ENCODE measurements at regions not wholly inside any gene's neighbourhood (a gene's known extent, or its start where the extent isn't known, plus 50 kb on each side); places are given as distances from the start of the nearest gene placed in this dataset.

DNA sequence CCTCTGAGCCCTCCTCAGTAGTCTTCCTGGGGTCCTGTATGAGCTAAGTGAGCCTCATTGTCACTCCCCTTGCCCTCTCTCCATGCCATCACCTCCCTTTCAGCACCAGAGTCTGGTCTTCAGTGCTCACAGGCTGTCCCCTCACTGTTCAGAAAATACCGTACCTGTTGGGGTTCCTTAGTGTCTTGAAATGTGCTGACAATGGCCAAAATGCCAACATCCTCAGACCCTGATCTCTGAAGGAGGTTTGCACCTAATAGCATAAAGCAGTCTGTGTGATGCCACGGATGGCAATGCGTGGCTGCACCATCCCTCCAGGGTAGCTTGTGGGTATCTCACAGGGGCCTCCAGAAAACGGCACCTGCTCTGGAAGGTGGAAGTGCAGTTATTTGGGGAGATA lies 301.0 kb upstream of the TLE3 start:
- Histone ChIP-seq H3K4me1 (no peaks in the 10 kb centered on the region; the same call in 1 of the 2 replicates), H3K36me3 (no peaks in the 10 kb centered on the region), H3K27ac (no peak overlapping the region), H3K4me3 (no peak overlapping the region), H3K27me3 (no peaks in the 10 kb centered on the region), H3K9me3 (replicated peaks) (no peaks in the 10 kb centered on the region)
- no peak for DNase-seq

DNA sequence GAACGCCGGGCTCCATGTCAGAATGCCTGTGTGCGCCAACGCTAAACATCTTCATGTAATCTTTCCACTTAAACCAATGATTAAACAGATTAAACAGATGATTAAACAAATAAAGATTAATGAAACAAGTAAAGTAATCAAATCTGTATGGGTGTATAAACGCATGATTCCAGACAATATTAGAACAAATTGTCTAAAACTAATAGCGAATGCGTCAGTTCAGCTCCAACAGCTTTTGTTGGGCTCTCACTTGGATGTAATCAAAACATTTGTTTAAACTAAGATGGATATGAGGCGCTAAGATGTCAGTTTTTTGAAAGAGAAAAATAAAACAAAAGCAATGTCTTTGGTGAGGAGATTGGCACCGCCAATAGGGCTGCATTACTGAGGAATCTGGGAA lies 299.1 kb upstream of the TLE3 start:
- H3K4me1 ChIP-seq = no peaks in the 10 kb centered on the region; the same call in 1 of the 2 replicates
- no peaks in the 10 kb centered on the region for H3K36me3 ChIP-seq
- H3K27me3 ChIP-seq = no peaks in the 10 kb centered on the region
- no peaks in the 10 kb centered on the region for H3K9me3 ChIP-seq (replicated peaks)
- no peak for DNase-seq
- H3K27ac ChIP-seq = no peak overlapping the region
- no peak overlapping the region for H3K4me3 ChIP-seq

DNA sequence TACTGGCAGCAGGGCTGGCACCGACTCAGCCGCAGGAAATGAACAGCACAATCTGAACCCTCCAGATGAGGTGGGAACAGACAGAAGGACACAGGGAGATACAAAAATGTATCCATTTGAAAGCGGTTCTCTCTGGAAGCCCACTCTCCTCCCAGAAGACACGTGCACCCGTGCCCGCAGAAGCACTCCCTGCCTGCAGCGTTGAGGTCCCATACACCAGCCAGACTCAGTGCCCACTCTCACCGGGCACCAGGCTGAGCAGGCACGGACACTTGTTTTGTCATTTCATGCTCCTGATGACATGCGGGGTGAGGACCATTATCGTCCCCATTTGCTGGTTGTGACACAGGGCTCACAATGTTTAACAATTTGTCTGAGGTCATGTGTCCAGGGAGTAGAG lies 297.4 kb upstream of the TLE3 start:
- Histone ChIP-seq H3K4me1 (no peaks in the 10 kb centered on the region; the same call in 1 of the 2 replicates), H3K27me3 (no peaks in the 10 kb centered on the region), H3K4me3 (no peak overlapping the region), H3K36me3 (no peaks in the 10 kb centered on the region), H3K9me3 (replicated peaks) (peaks cover 3% of the 10 kb centered on the region; the same call in 1 of the 2 replicates), H3K27ac (no peak overlapping the region)
- DNase-seq = no peak

DNA sequence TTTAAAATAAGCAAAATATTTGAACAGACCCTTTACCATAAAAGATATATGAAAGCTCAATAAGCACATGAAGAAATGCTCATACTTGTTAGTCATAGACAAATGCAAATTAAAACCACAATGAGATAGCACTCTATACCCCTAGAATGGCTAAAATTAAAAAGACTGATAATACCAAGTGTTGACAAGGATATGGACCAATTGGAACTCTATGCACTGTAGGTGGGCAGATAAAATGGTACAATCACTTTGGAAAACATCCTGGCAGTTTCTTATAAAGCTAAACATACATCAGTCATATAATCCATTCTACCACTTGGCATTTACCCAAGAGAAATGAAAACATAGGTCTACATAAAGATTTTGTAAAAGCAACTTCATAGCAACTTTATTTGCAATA lies 293.0 kb upstream of the TLE3 start:
- Histone ChIP-seq H3K27ac (no peak overlapping the region), H3K4me1 (peaks cover 18% of the 10 kb centered on the region), H3K36me3 (no peaks in the 10 kb centered on the region), H3K4me3 (no peak overlapping the region), H3K9me3 (replicated peaks) (peaks cover 3% of the 10 kb centered on the region; the same call in 1 of the 2 replicates), H3K27me3 (no peaks in the 10 kb centered on the region)
- DNase-seq = no peak

DNA sequence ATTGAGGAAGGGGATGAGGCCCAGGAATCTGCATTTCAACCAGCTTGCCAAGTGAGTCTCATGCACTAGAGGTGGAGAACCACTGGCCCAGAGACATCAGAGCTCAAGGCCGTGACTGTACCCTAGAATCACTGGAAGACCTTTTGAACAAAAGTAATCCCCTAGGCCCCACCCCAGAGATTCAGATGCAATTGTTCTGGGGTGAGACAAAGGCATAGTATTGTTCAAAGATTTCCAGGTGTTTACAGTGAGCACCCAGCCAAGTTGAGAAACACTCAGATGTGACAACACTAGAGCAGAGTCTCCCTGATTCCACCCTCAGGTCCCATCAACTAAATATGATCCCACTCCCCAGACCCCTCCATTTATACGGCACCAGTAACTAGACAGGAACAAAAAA lies 290.3 kb upstream of the TLE3 start:
- no peaks in the 10 kb centered on the region for H3K27me3 ChIP-seq
- no peak for DNase-seq
- no peaks in the 10 kb centered on the region for H3K36me3 ChIP-seq
- H3K9me3 ChIP-seq (replicated peaks) = peaks cover 3% of the 10 kb centered on the region; the same call in 1 of the 2 replicates
- H3K27ac ChIP-seq = no peak overlapping the region
- H3K4me3 ChIP-seq = no peak overlapping the region
- peaks cover 21% of the 10 kb centered on the region for H3K4me1 ChIP-seq

DNA sequence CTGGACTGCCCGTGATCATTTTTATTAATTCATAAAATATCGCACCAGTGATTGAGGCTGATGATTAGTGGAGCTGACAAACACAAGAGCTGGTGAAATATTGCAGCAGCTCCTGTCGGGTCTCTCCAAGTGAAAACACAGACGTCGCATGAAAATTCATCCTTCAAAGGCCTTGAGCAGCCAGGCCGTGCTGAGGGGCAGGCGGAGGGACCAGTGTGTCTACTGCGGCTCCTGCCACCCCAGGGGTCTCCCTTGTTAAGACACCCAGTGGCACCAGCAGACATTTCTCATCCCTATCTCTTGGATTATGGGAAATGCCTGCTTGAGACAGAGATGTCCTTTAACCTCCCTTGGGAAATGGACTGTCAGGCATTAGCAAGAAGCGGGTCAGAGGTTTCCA lies 289.4 kb upstream of the TLE3 start:
- H3K4me1 ChIP-seq = peaks cover 21% of the 10 kb centered on the region
- peak overlapping the region; percentile 54 for H3K27ac ChIP-seq
- H3K36me3 ChIP-seq = no peaks in the 10 kb centered on the region
- H3K9me3 ChIP-seq (replicated peaks) = peaks cover 4% of the 10 kb centered on the region; the same call in 1 of the 2 replicates
- no peaks in the 10 kb centered on the region for H3K27me3 ChIP-seq
- peak in 1 of 2 experiments; percentile 52 for DNase-seq
- no peak overlapping the region for H3K4me3 ChIP-seq

DNA sequence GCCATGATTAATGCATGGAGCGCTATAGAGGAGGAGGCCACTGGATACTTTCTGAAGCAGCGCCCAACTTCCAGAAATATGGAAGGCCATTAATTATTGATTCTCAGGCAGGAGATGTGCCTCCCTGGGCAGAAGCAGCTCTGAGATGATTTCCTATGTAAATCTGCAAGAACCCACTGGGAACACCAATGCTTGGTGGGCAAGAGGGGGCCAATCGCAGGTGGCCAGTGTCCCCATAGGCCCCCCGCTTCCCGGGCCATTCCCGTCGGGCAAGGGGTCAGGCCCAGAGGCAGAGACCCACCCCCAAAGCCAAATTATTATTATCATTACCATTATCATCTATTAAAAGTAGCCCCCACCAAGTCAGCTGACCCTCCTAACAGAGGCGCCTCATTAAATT lies 288.0 kb upstream of the TLE3 start:
- peaks cover 5% of the 10 kb centered on the region; the same call in 1 of the 2 replicates for H3K9me3 ChIP-seq (replicated peaks)
- H3K36me3 ChIP-seq = no peaks in the 10 kb centered on the region
- H3K4me3 ChIP-seq = no peak overlapping the region
- DNase-seq = no peak
- H3K27me3 ChIP-seq = no peaks in the 10 kb centered on the region
- peak overlapping the region; percentile 54 for H3K27ac ChIP-seq
- peaks cover 21% of the 10 kb centered on the region for H3K4me1 ChIP-seq

DNA sequence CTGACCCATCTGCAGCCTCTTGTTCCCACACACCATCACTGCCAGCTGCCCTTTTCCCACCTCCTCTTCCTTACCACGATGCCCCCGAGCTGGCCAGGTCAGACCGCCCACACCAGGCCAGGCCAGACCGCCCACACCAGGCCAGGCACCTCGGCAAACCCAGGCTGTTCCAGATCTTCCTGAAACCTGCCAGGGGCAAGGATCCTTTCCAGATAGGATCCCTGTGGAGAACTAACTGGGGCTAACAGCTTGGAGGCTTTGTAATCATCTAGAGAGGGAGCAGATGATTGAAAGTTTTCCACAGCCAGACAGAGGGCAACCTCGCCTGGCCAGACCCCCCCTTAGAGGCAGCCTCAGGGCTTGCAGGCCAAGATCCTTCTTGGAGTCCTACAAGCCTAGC lies 287.3 kb upstream of the TLE3 start:
- no peaks in the 10 kb centered on the region for H3K27me3 ChIP-seq

DNA sequence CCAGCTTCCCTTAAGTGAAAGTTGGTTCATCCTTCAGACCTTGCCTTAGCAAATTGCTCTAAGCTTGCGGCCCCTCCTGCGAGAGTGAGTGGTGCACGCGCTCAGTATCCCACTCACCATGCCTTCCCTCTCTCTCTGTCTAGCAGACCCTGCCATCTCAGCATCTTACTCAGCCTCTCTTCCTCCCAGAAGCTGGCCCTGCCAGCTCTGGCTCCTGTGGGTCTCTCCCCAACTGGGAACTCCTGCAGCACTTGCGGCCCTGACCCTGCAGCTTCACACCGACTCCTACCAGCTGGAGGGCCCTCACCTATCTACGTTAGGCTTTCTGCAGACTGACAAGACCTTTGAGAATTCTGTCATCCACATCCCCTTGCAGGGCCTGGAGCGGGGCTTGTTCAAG lies 286.1 kb upstream of the TLE3 start:
- no peak for DNase-seq
- Histone ChIP-seq H3K9me3 (replicated peaks) (0 out of 2 replicates have a peak, but pooled peaks cover 4% of the 10 kb centered on the region), H3K36me3 (no peaks in the 10 kb centered on the region), H3K4me1 (peaks cover 21% of the 10 kb centered on the region), H3K27me3 (no peaks in the 10 kb centered on the region), H3K4me3 (no peak overlapping the region), H3K27ac (no peak overlapping the region)

More for the DNA sequence above, 287.3 kb upstream of the TLE3 start:
- DNase-seq = no peak
- no peak overlapping the region for H3K4me3 ChIP-seq
- no peak overlapping the region for H3K27ac ChIP-seq
- H3K4me1 ChIP-seq = peaks cover 21% of the 10 kb centered on the region
- 0 out of 2 replicates have a peak, but pooled peaks cover 4% of the 10 kb centered on the region for H3K9me3 ChIP-seq (replicated peaks)
- no peaks in the 10 kb centered on the region for H3K36me3 ChIP-seq

DNA sequence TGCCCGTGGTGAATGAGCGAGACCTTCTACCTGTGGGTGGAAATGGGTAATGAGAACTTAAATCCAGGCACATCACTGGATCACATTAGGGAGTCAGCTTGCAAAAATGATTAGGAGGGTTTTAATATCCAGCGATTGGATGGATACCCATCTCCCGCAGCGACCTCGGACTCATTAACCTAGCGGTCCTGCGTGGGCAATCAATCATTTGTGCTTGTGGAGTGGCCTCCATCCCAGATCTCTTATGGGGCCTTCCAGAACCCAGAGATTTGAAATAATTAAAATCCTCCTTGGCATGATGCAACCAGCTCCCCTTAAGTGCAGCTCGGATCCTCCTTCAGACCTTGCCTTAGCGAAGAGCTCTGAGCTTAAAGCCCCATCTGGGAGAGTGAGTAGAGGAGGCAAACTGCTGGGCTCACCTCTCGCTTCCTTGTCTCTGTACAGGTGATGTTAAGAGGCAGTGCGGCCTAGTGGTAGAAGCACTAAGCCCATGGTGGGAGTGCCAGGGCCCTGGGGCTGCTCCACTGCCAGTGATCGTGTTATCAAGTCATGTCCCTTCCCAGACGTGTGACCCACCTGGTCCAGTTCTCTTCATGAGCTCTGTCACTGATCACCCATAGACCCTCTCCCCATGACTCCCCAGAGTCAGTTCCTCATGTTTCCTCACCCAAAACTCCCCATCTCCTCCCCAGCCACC lies 285.2 kb upstream of the TLE3 start:
- H3K9me3 ChIP-seq (replicated peaks) = 0 out of 2 replicates have a peak, but pooled peaks cover 4% of the 10 kb centered on the region
- no peaks in the 10 kb centered on the region for H3K36me3 ChIP-seq
- H3K4me3 ChIP-seq = no peak overlapping the region
- DNase-seq = no peak
- H3K27me3 ChIP-seq = no peaks in the 10 kb centered on the region
- H3K4me1 ChIP-seq = peaks cover 21% of the 10 kb centered on the region
- no peak overlapping the region for H3K27ac ChIP-seq

DNA sequence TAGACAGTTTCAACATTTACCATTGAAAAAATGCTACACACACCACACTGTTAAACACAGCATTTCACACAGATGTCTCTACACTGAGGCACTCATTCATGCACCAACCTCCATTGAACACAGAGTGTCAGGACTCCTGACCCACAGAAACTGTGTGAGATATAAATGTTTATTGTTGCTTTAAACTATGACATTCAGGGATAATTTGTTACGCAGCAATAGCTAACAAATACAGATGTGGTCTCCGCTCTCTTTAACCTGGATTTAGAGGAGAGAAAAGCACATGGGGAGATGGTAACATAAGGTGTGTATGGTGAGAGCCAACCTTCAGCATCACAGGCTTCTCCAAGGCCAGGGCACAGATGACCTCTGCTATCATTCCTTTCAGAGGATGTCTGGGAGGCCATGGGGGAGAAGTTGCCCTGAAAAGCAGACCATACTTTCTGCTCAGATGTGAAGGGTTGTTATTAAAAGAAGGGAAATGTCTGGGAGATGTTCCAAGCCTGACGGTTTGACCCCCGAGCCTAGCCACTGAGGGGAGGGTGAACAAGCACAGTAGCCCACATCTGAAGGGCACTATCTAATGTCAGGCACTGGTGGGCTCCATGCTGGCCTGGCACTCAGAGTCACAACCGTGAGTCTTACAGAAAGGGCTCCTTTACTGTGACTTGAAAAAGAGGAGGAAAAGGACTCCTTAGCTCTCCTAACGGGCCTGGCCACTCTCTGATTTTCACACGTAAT lies 284.5 kb upstream of the TLE3 start:
- H3K4me1 ChIP-seq = peaks cover 24% of the 10 kb centered on the region
- no peak overlapping the region for H3K4me3 ChIP-seq
- no peaks in the 10 kb centered on the region for H3K27me3 ChIP-seq
- no peaks in the 10 kb centered on the region for H3K36me3 ChIP-seq
- no peak for DNase-seq
- no peak overlapping the region for H3K27ac ChIP-seq
- 0 out of 2 replicates have a peak, but pooled peaks cover 4% of the 10 kb centered on the region for H3K9me3 ChIP-seq (replicated peaks)

DNA sequence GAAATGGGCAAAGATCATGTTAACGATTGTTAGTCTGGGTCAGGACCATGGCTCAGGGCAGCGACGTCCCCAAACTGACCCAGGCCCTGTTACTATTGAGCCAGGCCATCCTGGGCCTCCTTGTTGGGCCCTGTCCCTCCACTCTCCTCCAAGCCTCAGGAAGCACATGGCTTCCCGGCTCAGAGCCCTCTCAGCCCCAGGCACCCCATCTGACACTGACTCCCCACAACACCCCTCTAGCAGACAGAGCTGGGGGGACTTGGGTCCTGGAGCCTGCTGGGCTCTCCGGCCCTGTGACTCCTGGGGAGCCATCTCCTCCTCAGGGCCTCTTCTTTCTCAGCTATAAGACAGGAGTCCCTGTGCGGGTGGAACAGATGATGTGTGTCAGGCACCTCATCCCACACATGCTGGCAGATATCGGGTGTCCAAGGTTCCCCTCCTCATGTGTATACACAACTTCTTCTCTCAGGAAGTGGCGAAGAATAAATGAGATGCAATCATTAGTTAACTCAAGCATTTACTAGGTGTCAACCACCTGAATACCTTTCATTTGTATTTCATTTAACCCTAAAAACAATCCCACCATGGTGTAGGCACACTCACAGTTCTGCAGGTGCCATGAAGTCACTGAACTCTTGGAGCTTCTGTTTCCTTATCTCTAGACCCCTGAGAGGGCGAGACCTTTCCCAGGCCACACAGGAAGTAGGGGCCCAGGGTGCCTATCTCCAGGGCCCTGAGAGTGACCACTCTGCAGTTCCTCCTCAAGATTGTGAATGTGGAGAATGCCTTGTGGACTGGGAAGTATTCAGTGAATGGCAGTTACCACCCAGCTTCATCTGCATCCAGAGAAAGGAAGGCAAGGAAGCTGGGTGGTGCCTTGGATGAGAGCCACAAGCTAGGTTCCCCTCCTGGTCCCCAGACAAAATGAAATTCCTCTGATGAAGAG lies 282.5 kb upstream of the TLE3 start:
- DNase-seq = no peak
- 0 out of 2 replicates have a peak, but pooled peaks cover 4% of the 10 kb centered on the region for H3K9me3 ChIP-seq (replicated peaks)
- H3K4me3 ChIP-seq = no peak overlapping the region
- H3K27ac ChIP-seq = no peak overlapping the region
- no peaks in the 10 kb centered on the region for H3K36me3 ChIP-seq
- peaks cover 9% of the 10 kb centered on the region for H3K4me1 ChIP-seq
- no peaks in the 10 kb centered on the region for H3K27me3 ChIP-seq

DNA sequence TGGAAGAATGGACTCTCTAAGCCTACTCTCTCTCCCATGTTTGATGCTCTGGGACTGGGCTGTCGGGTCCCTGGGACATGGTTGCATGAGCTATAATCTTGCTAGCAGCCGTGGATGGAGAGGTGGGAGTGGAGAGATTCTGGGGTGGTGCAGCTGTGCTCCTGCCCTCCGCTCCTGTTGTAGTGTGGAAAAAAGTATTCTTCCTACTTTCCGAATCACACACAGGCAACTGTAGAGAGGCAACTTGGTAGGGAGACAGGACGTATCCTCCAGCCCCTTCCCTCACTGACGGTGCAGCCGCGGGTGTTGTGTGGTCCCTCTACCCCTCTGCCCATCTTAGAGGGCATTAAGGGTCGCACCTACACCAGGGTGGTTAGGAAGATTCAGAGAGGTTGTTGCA lies 281.4 kb upstream of the TLE3 start:
- H3K36me3 ChIP-seq = no peaks in the 10 kb centered on the region
- H3K9me3 ChIP-seq (replicated peaks) = 0 out of 2 replicates have a peak, but pooled peaks cover 4% of the 10 kb centered on the region
- peaks cover 9% of the 10 kb centered on the region for H3K4me1 ChIP-seq
- no peak for DNase-seq
- H3K4me3 ChIP-seq = no peak overlapping the region
- H3K27me3 ChIP-seq = no peaks in the 10 kb centered on the region
- H3K27ac ChIP-seq = no peak overlapping the region

DNA sequence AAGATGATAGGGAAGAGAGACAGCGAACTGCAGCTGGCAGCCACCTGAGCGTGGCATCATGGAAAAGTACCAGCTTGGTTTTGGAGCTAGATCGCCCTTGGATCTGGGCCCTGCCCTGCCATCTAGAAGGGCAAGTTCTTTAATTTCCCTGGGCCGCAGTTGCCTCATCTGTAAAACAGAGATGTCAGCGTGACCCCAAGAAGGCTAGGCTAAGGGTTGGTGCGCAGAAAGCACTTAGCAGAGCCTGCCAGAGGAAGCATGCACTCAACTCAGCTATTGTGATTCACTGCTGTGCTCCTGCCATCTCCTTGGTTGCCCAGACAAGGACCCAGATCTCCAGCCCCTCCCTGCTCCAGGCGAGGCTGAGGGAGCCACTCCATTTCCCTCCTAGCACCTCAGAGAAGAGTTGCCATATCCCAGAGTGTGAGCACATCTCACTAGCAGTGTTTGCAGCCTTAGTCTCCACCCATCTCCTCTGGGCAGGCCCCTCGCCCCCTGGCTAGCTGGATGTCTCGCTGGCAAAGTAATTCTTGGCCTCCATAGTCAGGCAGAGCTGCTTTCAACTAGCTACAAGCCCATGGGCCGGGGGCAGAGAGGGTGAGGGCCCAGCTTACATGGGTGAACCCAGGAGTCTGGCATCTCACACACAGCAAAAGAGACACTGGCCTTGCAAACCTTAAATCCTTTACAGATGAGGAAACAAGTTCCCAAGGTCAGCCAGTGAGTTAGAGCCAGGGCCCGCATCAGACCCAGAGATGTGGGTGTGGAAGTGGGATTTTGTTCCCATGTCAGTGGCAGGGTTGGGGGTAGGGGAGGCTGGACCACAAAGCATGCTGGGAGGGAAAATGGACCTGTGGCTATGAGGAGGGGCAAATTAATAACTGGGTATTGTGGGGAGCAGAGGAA lies 280.7 kb upstream of the TLE3 start:
- H3K4me3 ChIP-seq = no peak overlapping the region
- peaks cover 9% of the 10 kb centered on the region for H3K4me1 ChIP-seq
- H3K27me3 ChIP-seq = no peaks in the 10 kb centered on the region
- DNase-seq = no peak
- H3K9me3 ChIP-seq (replicated peaks) = 0 out of 2 replicates have a peak, but pooled peaks cover 4% of the 10 kb centered on the region
- H3K36me3 ChIP-seq = no peaks in the 10 kb centered on the region
- H3K27ac ChIP-seq = no peak overlapping the region
